Heart left ventricle (tissue), 13 donors: ENCODE measurements at regions not wholly inside any gene's neighbourhood (a gene's known extent, or its start where the extent isn't known, plus 50 kb on each side); places are given as distances from the start of the nearest gene placed in this dataset.
"Not testable (repeated sequence)": the region's sequence is repeated elsewhere in the genome, so short reads cannot be mapped to it uniquely, and the experiment has no call there.

Source experiments
- CTCF ChIP-seq, 12 donors: fragments of 200-600 bp; sonication (generic) in 4 of 12; IDR thresholded peaks; one replicate each; pipeline versions ENCODE4 v1.5.0 to v1.8.0; 2018 to 2022; ENCODE audit warnings: antibody characterized with exemption in 12 of 12, mild to moderate bottlenecking in 5 of 12
- POLR2A ChIP-seq, 2 donors: fragments of 450-650 bp; IDR thresholded peaks; one replicate each; pipeline ENCODE4 v1.6.1; 2017; ENCODE audit warnings: antibody characterized with exemption in 2 of 2, mild to moderate bottlenecking in 2 of 2, moderate library complexity in 2 of 2
- donor health status: ischemic (EF 13 %, LVEDD 7.1; RV severe dilation, severe dysfunction).
- donor health status: DM: no; HTN: yes; CAD: no.
- donor health status: DM: no; HTN: no; CAD: no.
- donor health status: ischemic (EF 25% LVEDD 6.9; RV normal size, moderate dysfunction).
- donor health status: ischemic (EF 25% LVEDD 5.7; RV mildly dilated, moderate dysfunction).
- donor health status: ischemic (EF 35%, LVEDD 5.7; RV mildly dilated, moderate dysfunction).
- donor health status: nonischemic (EF 11% LVEDD 7.7; RV severe dilation, severe dysfunction).
- donor health status: DM: yes; HTN: yes; CAD: no.
- donor health status: PGD.
- donor health status: ischemic (EF 29% LVEDD 5.4; RV normal size, mild dysfunction).
- donor health status: nonischemic (EF 23%, LVEDD 6.1; RV moderate dilation, normal function).

- TF ChIP-seq CTCF, POLR2A (IDR thresholded peaks at IDR 0.05): not testable (repeated sequence)
Measured at GRCh38 chrY:7527568-7527967, 616.0 kb upstream of the AMELY start.
